ENCODE measurements at regions not wholly inside any gene's neighbourhood (a gene's known extent, or its start where the extent isn't known, plus 50 kb on each side); places are given as distances from the start of the nearest gene placed in this dataset.

DNA sequence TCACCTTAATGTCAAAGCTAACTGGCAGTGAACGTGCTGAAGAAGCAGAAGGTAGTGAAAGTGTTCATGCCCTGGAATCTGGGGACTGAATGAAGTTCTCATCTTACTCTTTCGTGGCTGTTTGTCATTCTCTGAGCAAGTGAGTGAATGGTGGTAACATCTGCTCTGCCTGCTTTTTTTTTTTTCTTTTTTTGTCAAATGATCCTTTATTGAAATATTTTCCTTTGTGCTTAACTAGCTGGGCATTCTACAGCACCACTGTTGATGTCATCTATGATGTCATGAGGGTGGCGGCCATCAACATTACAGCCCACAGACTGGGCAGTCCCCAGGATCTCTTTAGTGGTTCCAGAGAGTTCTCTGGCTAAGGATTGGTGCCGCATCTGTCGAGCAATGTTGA lies 65.2 kb downstream of the RIN2 start:
- intact Hi-C loops (cut with micrococcal nuclease), result no loop called here
- no peaks in the 10 kb centered on the region for H3K9me3 Mint-ChIP-seq
- H3K27me3 Mint-ChIP-seq (ENCODE audit: low read depth), result no peaks in the 10 kb centered on the region
- no peaks in the 10 kb centered on the region for H3K36me3 Mint-ChIP-seq (ENCODE audit: low read depth)
- no peak overlapping the region for H3K4me3 Mint-ChIP-seq (ENCODE audit: low read depth)
- H3K27ac Mint-ChIP-seq, result no peak overlapping the region
- H3K4me1 Mint-ChIP-seq (ENCODE audit: low read depth), result peaks cover 3% of the 10 kb centered on the region
- no peak for DNase-seq (ENCODE audit: low spot score)

DNA sequence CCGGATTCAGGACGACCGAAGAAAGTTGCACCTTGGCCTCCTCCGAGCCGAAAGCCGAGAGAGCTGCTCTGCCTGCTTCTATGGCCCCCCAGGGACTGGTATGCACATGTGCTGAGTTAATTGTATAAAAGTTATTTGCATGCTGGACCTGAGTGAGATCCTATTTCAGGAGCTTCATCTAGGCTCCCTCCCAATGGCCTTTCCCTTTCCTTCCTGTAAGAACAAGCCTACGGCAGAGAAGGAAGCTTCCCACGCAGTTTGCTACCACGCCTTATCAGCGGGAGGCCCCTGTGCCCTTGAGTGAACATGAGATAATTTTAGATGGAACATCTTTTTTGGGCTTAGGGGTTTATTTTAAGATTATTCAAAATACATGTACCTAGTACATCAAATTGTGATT lies 65.9 kb downstream of the RIN2 start:
- H3K36me3 Mint-ChIP-seq (ENCODE audit: low read depth), result no peaks in the 10 kb centered on the region
- DNase-seq (ENCODE audit: low spot score), result no peak
- H3K4me1 Mint-ChIP-seq (ENCODE audit: low read depth), result peaks cover 7% of the 10 kb centered on the region
- no peaks in the 10 kb centered on the region for H3K9me3 Mint-ChIP-seq
- no peak overlapping the region for H3K27ac Mint-ChIP-seq
- intact Hi-C loops (cut with micrococcal nuclease), result no loop called here
- H3K27me3 Mint-ChIP-seq (ENCODE audit: low read depth), result no peaks in the 10 kb centered on the region
- H3K4me3 Mint-ChIP-seq (ENCODE audit: low read depth), result no peak overlapping the region

GRCh38 chr20:19824861-19825260 lies 66.8 kb downstream of the RIN2 start:
- no peaks in the 10 kb centered on the region for H3K36me3 Mint-ChIP-seq (ENCODE audit: low read depth)
- H3K27me3 Mint-ChIP-seq (ENCODE audit: low read depth), result no peaks in the 10 kb centered on the region
- H3K4me3 Mint-ChIP-seq (ENCODE audit: low read depth), result no peak overlapping the region
- intact Hi-C loops (cut with micrococcal nuclease), result no loop called here
- no peak for DNase-seq (ENCODE audit: low spot score)
- H3K4me1 Mint-ChIP-seq (ENCODE audit: low read depth), result peaks cover 7% of the 10 kb centered on the region
- no peaks in the 10 kb centered on the region for H3K9me3 Mint-ChIP-seq
- H3K27ac Mint-ChIP-seq, result no peak overlapping the region

DNA sequence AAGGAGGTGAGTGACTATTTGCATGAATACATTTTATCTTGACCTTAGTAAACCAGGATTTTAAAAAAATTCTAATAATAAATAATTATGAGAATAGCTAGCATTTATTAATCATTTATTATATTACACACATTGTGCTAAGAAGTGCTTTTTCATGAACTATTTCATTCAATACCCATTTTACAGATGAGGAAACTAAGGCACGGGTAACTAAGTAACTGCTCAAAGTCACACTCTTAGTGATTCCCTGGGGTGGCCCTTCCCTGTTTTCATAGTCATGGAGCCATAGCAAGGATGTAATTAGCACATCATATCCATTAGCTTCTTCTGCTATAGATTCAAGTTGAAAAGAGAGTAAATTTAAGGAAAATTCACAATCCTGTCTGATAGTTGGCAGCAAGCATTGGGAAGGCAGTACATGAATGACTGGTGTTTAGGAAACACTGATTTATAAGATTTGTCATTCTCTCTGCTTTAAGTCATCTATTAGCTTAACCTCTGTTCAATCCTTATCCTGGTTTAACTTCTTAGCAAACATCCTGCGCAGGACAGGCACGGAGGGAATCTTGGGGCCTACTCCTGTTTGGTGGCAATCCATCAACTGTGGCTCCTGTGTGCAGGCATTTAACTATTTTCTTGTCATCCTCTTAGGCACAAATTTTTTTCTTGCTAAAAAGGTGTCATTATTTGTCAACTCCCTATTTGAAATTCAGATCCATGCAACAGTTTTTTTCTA lies 68.3 kb downstream of the RIN2 start:
- Mint-ChIP-seq H3K36me3 (ENCODE audit: low read depth) (no peaks in the 10 kb centered on the region), H3K4me3 (ENCODE audit: low read depth) (no peak overlapping the region), H3K27ac (no peak overlapping the region), H3K27me3 (ENCODE audit: low read depth) (no peaks in the 10 kb centered on the region), H3K9me3 (no peaks in the 10 kb centered on the region), H3K4me1 (ENCODE audit: low read depth) (peaks cover 7% of the 10 kb centered on the region)
- no peak for DNase-seq (ENCODE audit: low spot score)
- intact Hi-C loops (cut with micrococcal nuclease), result no loop called here

GRCh38 chr20:19827818-19828217 lies 69.8 kb downstream of the RIN2 start:
- Mint-ChIP-seq H3K4me1 (ENCODE audit: low read depth) (peaks cover 13% of the 10 kb centered on the region), H3K4me3 (ENCODE audit: low read depth) (no peak overlapping the region), H3K27ac (no peak overlapping the region), H3K36me3 (ENCODE audit: low read depth) (no peaks in the 10 kb centered on the region), H3K9me3 (no peaks in the 10 kb centered on the region), H3K27me3 (ENCODE audit: low read depth) (no peaks in the 10 kb centered on the region)
- intact Hi-C loops (cut with micrococcal nuclease), result loop anchor here (1.0 kb wide), 1 partner anchor 109 kb away; no protein-coding TSS in a partner anchor
- no peak for DNase-seq (ENCODE audit: low spot score)

DNA sequence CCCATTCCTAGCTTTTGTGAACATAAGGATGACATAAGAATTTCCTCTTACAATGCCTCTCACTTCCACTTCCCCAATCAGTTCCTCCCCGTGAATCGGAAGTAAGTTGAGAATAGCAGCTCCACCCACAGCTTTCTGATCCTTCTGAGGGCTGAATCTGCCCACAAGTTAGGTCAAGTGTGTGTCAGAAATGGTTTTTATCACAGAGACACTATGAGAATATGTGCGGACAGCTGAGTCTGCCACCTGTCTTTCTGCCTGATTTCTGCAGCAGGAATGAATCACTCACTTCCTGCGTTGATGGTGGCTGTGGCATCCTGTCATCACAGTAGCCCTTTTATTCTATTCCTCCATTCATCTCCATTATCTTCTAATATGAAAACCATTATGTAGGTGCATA lies 70.2 kb downstream of the RIN2 start:
- Mint-ChIP-seq H3K36me3 (ENCODE audit: low read depth) (no peaks in the 10 kb centered on the region), H3K4me3 (ENCODE audit: low read depth) (no peak overlapping the region), H3K27me3 (ENCODE audit: low read depth) (no peaks in the 10 kb centered on the region), H3K4me1 (ENCODE audit: low read depth) (peaks cover 15% of the 10 kb centered on the region), H3K9me3 (no peaks in the 10 kb centered on the region), H3K27ac (no peak overlapping the region)
- DNase-seq (ENCODE audit: low spot score), result no peak
- intact Hi-C loops (cut with micrococcal nuclease), result loop anchor here (1.0 kb wide), 1 partner anchor 109 kb away; no protein-coding TSS in a partner anchor

DNA sequence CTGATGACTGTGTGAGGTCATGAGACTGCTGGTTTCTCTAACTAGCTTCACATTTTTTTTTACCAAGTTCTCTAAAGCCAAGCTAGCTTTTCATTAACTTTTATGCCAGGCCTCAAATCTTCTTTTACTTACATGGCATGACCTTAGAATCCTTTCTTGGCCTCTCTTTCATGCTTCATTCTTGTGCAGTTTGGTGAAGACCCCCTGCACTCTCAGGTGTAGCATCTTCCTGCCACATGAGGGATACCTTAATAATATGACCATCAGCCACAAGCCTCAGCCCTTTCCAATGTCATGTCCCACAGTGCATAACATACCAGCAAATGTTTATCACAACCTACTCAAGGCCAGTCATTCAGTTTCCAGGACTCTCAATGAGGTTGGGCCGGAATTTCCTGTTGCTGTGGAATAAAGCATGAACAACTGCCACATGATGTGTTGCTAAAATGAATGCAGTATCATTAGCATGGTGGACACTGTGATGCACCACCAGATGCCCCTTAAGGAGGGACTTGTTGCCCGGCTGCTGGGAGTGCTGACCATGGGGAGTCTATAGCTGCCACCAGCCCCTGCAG lies 72.2 kb downstream of the RIN2 start:
- DNase-seq (ENCODE audit: low spot score), result no peak
- H3K4me1 Mint-ChIP-seq (ENCODE audit: low read depth), result peaks cover 15% of the 10 kb centered on the region
- no peaks in the 10 kb centered on the region for H3K36me3 Mint-ChIP-seq (ENCODE audit: low read depth)
- H3K9me3 Mint-ChIP-seq, result no peaks in the 10 kb centered on the region
- no peak overlapping the region for H3K27ac Mint-ChIP-seq
- intact Hi-C loops (cut with micrococcal nuclease), result loop anchor here (10.0 kb wide), 1 partner anchor 45 kb away; no protein-coding TSS in a partner anchor
- no peak overlapping the region for H3K4me3 Mint-ChIP-seq (ENCODE audit: low read depth)
- H3K27me3 Mint-ChIP-seq (ENCODE audit: low read depth), result no peaks in the 10 kb centered on the region

- Mint-ChIP-seq H3K36me3 (ENCODE audit: low read depth) (no peaks in the 10 kb centered on the region), H3K27ac (no peak overlapping the region), H3K9me3 (no peaks in the 10 kb centered on the region), H3K4me1 (ENCODE audit: low read depth) (peaks cover 15% of the 10 kb centered on the region), H3K4me3 (ENCODE audit: low read depth) (no peak overlapping the region), H3K27me3 (ENCODE audit: low read depth) (no peaks in the 10 kb centered on the region)
- no peak for DNase-seq (ENCODE audit: low spot score)
- intact Hi-C loops (cut with micrococcal nuclease), result loop anchor here (10.0 kb wide), 1 partner anchor 48 kb away; no protein-coding TSS in a partner anchor
Measured at GRCh38 chr20:19832875-19833274, 74.8 kb downstream of the RIN2 start.

- Mint-ChIP-seq H3K36me3 (ENCODE audit: low read depth) (no peaks in the 10 kb centered on the region), H3K4me3 (ENCODE audit: low read depth) (no peak overlapping the region), H3K27me3 (ENCODE audit: low read depth) (no peaks in the 10 kb centered on the region), H3K4me1 (ENCODE audit: low read depth) (peaks cover 10% of the 10 kb centered on the region), H3K27ac (no peak overlapping the region), H3K9me3 (no peaks in the 10 kb centered on the region)
- DNase-seq (ENCODE audit: low spot score), result no peak
- intact Hi-C loops (cut with micrococcal nuclease), result loop anchor here (10.0 kb wide), 1 partner anchor 49 kb away; no protein-coding TSS in a partner anchor
Measured at GRCh38 chr20:19833395-19833794, 75.3 kb downstream of the RIN2 start.

DNA sequence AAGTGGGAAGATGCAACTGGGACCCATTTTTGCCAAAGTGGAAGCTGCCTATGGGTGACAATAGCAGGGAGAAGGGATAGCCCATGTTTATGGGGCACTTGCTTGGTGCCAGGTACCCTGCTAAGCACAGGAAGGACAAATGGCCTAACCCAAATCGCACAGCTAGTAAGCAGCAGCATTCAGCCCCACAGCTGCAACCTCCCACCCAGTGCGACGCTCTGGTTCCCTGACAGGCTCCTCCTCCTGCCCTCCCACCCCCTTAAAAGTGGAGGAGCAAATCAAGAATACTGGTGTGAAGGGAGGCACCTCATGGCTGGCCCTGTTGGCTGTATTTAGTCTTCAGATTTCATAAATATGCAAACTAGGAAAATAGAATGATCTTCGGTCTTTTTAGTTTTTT lies 76.2 kb downstream of the RIN2 start:
- peaks cover 8% of the 10 kb centered on the region for H3K4me1 Mint-ChIP-seq (ENCODE audit: low read depth)
- no peaks in the 10 kb centered on the region for H3K36me3 Mint-ChIP-seq (ENCODE audit: low read depth)
- no peak overlapping the region for H3K4me3 Mint-ChIP-seq (ENCODE audit: low read depth)
- no peak for DNase-seq (ENCODE audit: low spot score)
- no peaks in the 10 kb centered on the region for H3K9me3 Mint-ChIP-seq
- intact Hi-C loops (cut with micrococcal nuclease), result loop anchor here (10.0 kb wide), 1 partner anchor 49 kb away; no protein-coding TSS in a partner anchor
- H3K27me3 Mint-ChIP-seq (ENCODE audit: low read depth), result no peaks in the 10 kb centered on the region
- no peak overlapping the region for H3K27ac Mint-ChIP-seq

GRCh38 chr20:19834783-19835182 lies 76.7 kb downstream of the RIN2 start:
- Mint-ChIP-seq H3K27me3 (ENCODE audit: low read depth) (peaks cover 2% of the 10 kb centered on the region), H3K4me1 (ENCODE audit: low read depth) (peaks cover 8% of the 10 kb centered on the region), H3K27ac (no peak overlapping the region), H3K4me3 (ENCODE audit: low read depth) (no peak overlapping the region), H3K36me3 (ENCODE audit: low read depth) (no peaks in the 10 kb centered on the region), H3K9me3 (no peaks in the 10 kb centered on the region)
- no peak for DNase-seq (ENCODE audit: low spot score)
- intact Hi-C loops (cut with micrococcal nuclease), result loop anchor here (10.0 kb wide), 1 partner anchor 50 kb away; no protein-coding TSS in a partner anchor

- H3K27me3 Mint-ChIP-seq (ENCODE audit: low read depth), result peaks cover 2% of the 10 kb centered on the region
- no peak overlapping the region for H3K27ac Mint-ChIP-seq
- H3K36me3 Mint-ChIP-seq (ENCODE audit: low read depth), result no peaks in the 10 kb centered on the region
- intact Hi-C loops (cut with micrococcal nuclease), result loop anchor here (10.0 kb wide), 1 partner anchor 51 kb away; no protein-coding TSS in a partner anchor
- H3K4me3 Mint-ChIP-seq (ENCODE audit: low read depth), result no peak overlapping the region
- no peaks in the 10 kb centered on the region for H3K9me3 Mint-ChIP-seq
- peaks cover 8% of the 10 kb centered on the region for H3K4me1 Mint-ChIP-seq (ENCODE audit: low read depth)
- DNase-seq (ENCODE audit: low spot score), result no peak
Measured at GRCh38 chr20:19835533-19836222, 77.6 kb downstream of the RIN2 start.

DNA sequence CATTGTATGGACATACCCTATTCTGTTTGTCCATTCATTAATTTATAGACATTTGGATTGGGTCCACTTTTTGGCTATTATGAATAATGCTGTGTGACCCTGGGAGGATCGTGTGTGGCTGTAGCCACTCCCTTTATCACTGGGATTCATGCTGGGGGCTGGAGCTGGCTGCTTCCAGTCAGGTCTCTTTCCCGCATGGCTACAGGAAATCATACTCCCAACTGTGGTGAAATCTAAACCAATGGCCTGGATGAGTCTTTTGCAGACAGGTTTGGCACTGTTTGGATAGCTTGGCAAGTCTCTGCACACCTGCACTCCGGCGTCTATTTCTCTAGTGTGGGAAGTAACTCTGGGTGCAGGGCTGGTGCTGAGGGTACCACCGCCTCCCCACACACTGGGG lies 80.4 kb downstream of the RIN2 start:
- H3K9me3 Mint-ChIP-seq, result no peaks in the 10 kb centered on the region
- intact Hi-C loops (cut with micrococcal nuclease), result loop anchor here (10.0 kb wide), 1 partner anchor 54 kb away; no protein-coding TSS in a partner anchor

More for the DNA sequence above, 80.4 kb downstream of the RIN2 start:
- Mint-ChIP-seq H3K36me3 (ENCODE audit: low read depth) (no peaks in the 10 kb centered on the region), H3K4me3 (ENCODE audit: low read depth) (no peak overlapping the region), H3K27me3 (ENCODE audit: low read depth) (peaks cover 2% of the 10 kb centered on the region), H3K4me1 (ENCODE audit: low read depth) (no peaks in the 10 kb centered on the region), H3K27ac (no peak overlapping the region)
- DNase-seq (ENCODE audit: low spot score), result no peak
